SK-N-MC (cell line): ENCODE measurements at regions not wholly inside any gene's neighbourhood (a gene's known extent, or its start where the extent isn't known, plus 50 kb on each side); places are given as distances from the start of the nearest gene placed in this dataset.
"Not testable (repeated sequence)": the region's sequence is repeated elsewhere in the genome, so short reads cannot be mapped to it uniquely, and the experiment has no call there.

Source experiments
- EZH2 ChIP-seq: fragments of 200-600 bp; sonication (generic); IDR thresholded peaks from one replicate; pipeline ENCODE4 v1.6.1; 2017; ENCODE audit warnings: antibody characterized with exemption
- FOXP2 ChIP-seq: optimal IDR thresholded peaks from 2 replicates; pipeline ENCODE3; 2011; ENCODE audit warnings: mild to moderate bottlenecking, moderate library complexity; ENCODE audit not compliant: insufficient read depth; ENCODE audit errors: extremely low read length, control extremely low read depth
- POLR2AphosphoS5 ChIP-seq: IDR thresholded peaks from 2 replicates; pipeline ENCODE4 v1.6.1; 2012; ENCODE audit warnings: mild to moderate bottlenecking, low read depth, low read length, borderline replicate concordance

DNA sequence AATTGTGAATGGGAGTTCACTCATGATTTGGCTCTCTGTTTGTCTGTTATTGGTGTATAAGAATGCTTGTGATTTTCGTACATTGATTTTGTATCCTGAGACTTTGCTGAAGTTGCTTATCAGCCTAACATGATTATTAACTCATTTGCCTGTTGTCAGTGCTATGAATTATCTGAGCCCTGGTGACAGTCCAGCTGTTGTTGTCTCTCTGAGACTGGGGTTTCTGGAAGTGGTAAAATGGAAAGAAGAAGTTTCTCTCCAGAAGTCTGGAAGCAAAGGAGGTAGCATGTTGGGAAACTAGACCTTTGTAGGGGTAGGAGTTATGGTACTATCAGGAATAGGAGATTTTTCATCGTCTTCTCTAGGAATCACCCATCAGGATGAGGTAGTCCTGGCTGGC, 473.0 kb upstream of the RASGRP1 start:
- TF ChIP-seq POLR2AphosphoS5, FOXP2, EZH2: not testable (repeated sequence)
